ENCODE measurements at regions not wholly inside any gene's neighbourhood (a gene's known extent, or its start where the extent isn't known, plus 50 kb on each side); places are given as distances from the start of the nearest gene placed in this dataset.
"Not testable (repeated sequence)": the region's sequence is repeated elsewhere in the genome, so short reads cannot be mapped to it uniquely, and the experiment has no call there.

DNA sequence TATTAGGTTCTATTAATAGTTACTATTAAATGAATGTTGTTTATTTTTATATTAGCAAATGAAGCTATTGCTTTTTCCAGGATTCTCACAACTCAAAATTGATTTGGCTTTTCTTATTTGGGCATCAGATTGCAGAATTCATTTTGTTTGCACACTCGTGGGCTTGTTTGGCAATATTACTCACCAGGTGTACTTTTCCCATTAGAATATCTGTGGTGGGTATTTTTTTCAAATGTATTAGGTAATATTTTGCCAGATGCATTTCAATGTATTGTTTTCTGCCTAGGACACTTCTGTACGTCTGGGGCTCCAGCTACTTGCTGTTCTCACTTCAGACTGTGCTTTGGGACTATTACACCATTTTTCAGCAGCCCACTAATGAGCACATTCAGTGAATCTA lies 108.0 kb upstream of the GHR start:
- Histone ChIP-seq H3K4me1 (ENCODE audit: insufficient read depth, low read length, poor library complexity, severe bottlenecking) (no peaks in the 10 kb centered on the region), H2AFZ (ENCODE audit: low read length) (no peak overlapping the region), H4K20me1 (ENCODE audit: insufficient read depth, low read length, poor library complexity, severe bottlenecking) (no peaks in the 10 kb centered on the region), H3K4me3 (ENCODE audit: low read length, poor library complexity, severe bottlenecking) (no peak overlapping the region), H3K9ac (ENCODE audit: low read depth, low read length, poor library complexity, severe bottlenecking) (no peak overlapping the region), H3K27me3 (ENCODE audit: insufficient read depth, low read length, poor library complexity, severe bottlenecking) (no peaks in the 10 kb centered on the region), H3K9me2 (replicated peaks; ENCODE audit: low read depth, low read length) (no peaks in the 10 kb centered on the region), H3K4me2 (ENCODE audit: low read depth, low read length, poor library complexity, severe bottlenecking) (no peak overlapping the region), H3K9me3 (ENCODE audit: insufficient read depth, low read depth, low read length) (peaks cover 3% of the 10 kb centered on the region; the same call in 1 of the 2 replicates), H3K79me2 (ENCODE audit: insufficient read depth, low read length) (no peaks in the 10 kb centered on the region), H3F3A (ENCODE audit: low read depth) (no peaks in the 10 kb centered on the region), H3K36me3 (ENCODE audit: insufficient read depth, low read length) (no peaks in the 10 kb centered on the region)
- TF ChIP-seq, protein P1, sequence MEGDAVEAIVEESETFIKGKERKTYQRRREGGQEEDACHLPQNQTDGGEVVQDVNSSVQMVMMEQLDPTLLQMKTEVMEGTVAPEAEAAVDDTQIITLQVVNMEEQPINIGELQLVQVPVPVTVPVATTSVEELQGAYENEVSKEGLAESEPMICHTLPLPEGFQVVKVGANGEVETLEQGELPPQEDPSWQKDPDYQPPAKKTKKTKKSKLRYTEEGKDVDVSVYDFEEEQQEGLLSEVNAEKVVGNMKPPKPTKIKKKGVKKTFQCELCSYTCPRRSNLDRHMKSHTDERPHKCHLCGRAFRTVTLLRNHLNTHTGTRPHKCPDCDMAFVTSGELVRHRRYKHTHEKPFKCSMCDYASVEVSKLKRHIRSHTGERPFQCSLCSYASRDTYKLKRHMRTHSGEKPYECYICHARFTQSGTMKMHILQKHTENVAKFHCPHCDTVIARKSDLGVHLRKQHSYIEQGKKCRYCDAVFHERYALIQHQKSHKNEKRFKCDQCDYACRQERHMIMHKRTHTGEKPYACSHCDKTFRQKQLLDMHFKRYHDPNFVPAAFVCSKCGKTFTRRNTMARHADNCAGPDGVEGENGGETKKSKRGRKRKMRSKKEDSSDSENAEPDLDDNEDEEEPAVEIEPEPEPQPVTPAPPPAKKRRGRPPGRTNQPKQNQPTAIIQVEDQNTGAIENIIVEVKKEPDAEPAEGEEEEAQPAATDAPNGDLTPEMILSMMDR (conservative IDR thresholded peaks at IDR 0.05; ENCODE audit: low read length), result no peak

DNA sequence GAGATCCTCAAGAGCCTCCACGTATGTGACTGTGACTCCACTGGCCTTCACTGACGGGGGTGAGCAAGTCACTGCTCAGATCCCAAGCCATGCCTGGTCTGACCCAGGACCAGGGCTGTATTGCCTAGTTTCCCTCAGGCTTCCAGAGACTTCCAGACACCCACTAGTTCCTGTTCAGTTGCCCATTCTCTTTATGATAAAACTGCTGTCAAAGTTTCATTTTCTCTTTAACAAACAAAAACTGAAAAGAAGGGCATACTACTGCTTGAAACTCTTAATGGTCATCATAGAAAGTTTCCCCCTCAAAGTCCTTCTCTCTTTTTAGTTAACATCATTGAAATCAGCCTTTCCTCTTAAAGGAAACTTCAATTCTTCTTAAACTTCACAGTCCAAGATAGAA lies 105.7 kb upstream of the GHR start:
- H3K9me3 ChIP-seq (ENCODE audit: insufficient read depth, low read depth, low read length), result peaks cover 3% of the 10 kb centered on the region; the same call in 1 of the 2 replicates
- H3F3A ChIP-seq (ENCODE audit: low read depth), result no peaks in the 10 kb centered on the region
- TF ChIP-seq EZH2phosphoT487 (IDR thresholded peaks at IDR 0.05; ENCODE audit: borderline replicate concordance), result no peak
- TF ChIP-seq, protein P1 (conservative IDR thresholded peaks at IDR 0.05; ENCODE audit: low read length), result no peak
- H3K4me3 ChIP-seq (ENCODE audit: low read length, poor library complexity, severe bottlenecking), result no peak overlapping the region
- H3K36me3 ChIP-seq (ENCODE audit: insufficient read depth, low read length), result no peaks in the 10 kb centered on the region
- no peak overlapping the region for H2AFZ ChIP-seq (ENCODE audit: low read length)
- H4K20me1 ChIP-seq (ENCODE audit: insufficient read depth, low read length, poor library complexity, severe bottlenecking), result no peaks in the 10 kb centered on the region
- no peaks in the 10 kb centered on the region for H3K4me1 ChIP-seq (ENCODE audit: insufficient read depth, low read length, poor library complexity, severe bottlenecking)
- H3K79me2 ChIP-seq (ENCODE audit: insufficient read depth, low read length), result no peaks in the 10 kb centered on the region
- no peak overlapping the region for H3K9ac ChIP-seq (ENCODE audit: low read depth, low read length, poor library complexity, severe bottlenecking)
- no peak overlapping the region for H3K4me2 ChIP-seq (ENCODE audit: low read depth, low read length, poor library complexity, severe bottlenecking)
- H3K9me2 ChIP-seq (replicated peaks; ENCODE audit: low read depth, low read length), result no peaks in the 10 kb centered on the region
- H3K27me3 ChIP-seq (ENCODE audit: insufficient read depth, low read length, poor library complexity, severe bottlenecking), result no peaks in the 10 kb centered on the region

DNA sequence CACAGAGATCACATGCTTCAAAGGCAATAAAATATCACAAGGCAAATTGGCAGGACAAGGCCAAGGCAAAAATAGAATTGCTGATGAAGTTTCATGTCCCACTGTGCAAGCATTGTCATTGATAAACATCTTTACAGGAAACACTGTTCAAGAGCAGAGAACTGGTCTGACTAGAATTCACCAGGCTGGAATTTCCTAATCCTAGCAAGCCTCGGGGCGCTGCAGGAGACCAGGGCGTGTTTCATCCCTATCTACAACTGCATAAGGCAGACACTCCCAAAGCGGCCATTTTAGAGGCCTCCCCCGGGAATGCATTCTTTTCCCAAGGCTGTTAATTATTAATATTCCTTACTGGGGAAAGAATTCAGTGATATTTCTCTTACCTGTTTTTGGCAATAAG lies 103.7 kb upstream of the GHR start:
- not testable (repeated sequence) for H3K36me3 ChIP-seq (ENCODE audit: insufficient read depth, low read length); H3K9me2 ChIP-seq (replicated peaks; ENCODE audit: low read depth, low read length); H3F3A ChIP-seq (ENCODE audit: low read depth); H3K9ac ChIP-seq (ENCODE audit: low read depth, low read length, poor library complexity, severe bottlenecking); H4K20me1 ChIP-seq (ENCODE audit: insufficient read depth, low read length, poor library complexity, severe bottlenecking); H3K27me3 ChIP-seq (ENCODE audit: insufficient read depth, low read length, poor library complexity, severe bottlenecking); H3K79me2 ChIP-seq (ENCODE audit: insufficient read depth, low read length); H2AFZ ChIP-seq (ENCODE audit: low read length); H3K4me2 ChIP-seq (ENCODE audit: low read depth, low read length, poor library complexity, severe bottlenecking); H3K9me3 ChIP-seq (ENCODE audit: insufficient read depth, low read depth, low read length); H3K4me1 ChIP-seq (ENCODE audit: insufficient read depth, low read length, poor library complexity, severe bottlenecking); H3K4me3 ChIP-seq (ENCODE audit: low read length, poor library complexity, severe bottlenecking)

DNA sequence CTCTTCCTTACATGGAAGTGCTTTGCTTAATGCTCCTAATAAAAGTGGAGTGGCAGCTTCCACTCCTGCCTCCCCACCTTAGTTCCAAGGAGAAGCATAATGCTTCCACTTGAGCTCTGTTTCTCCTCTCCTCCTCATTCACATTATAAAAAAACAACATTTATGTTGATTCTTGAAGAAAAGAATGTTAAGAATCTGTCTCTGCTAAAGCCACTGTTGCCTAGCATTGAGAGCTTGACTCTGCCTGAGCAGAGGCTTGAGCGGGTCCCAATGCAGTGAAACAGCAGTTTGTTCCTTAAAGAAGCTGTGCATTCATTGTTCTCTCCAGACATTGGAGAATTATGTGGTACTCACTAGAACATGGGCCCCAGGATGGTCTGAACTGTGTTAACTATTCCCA lies 101.5 kb upstream of the GHR start:
- H3K4me2 ChIP-seq (ENCODE audit: low read depth, low read length, poor library complexity, severe bottlenecking), result no peak overlapping the region
- H3K4me3 ChIP-seq (ENCODE audit: low read length, poor library complexity, severe bottlenecking), result no peak overlapping the region
- H3K79me2 ChIP-seq (ENCODE audit: insufficient read depth, low read length), result no peaks in the 10 kb centered on the region
- H3K27me3 ChIP-seq (ENCODE audit: insufficient read depth, low read length, poor library complexity, severe bottlenecking), result no peaks in the 10 kb centered on the region
- no peaks in the 10 kb centered on the region for H3K9me2 ChIP-seq (replicated peaks; ENCODE audit: low read depth, low read length)
- no peak for TF ChIP-seq EZH2phosphoT487 (IDR thresholded peaks at IDR 0.05; ENCODE audit: borderline replicate concordance)
- TF ChIP-seq, protein P1 (conservative IDR thresholded peaks at IDR 0.05; ENCODE audit: low read length), result no peak
- H3K9ac ChIP-seq (ENCODE audit: low read depth, low read length, poor library complexity, severe bottlenecking), result no peak overlapping the region
- no peaks in the 10 kb centered on the region for H4K20me1 ChIP-seq (ENCODE audit: insufficient read depth, low read length, poor library complexity, severe bottlenecking)
- no peak overlapping the region for H2AFZ ChIP-seq (ENCODE audit: low read length)
- H3K4me1 ChIP-seq (ENCODE audit: insufficient read depth, low read length, poor library complexity, severe bottlenecking), result no peaks in the 10 kb centered on the region
- H3K9me3 ChIP-seq (ENCODE audit: insufficient read depth, low read depth, low read length), result peaks cover 3% of the 10 kb centered on the region; the same call in 1 of the 2 replicates
- no peaks in the 10 kb centered on the region for H3F3A ChIP-seq (ENCODE audit: low read depth)
- no peaks in the 10 kb centered on the region for H3K36me3 ChIP-seq (ENCODE audit: insufficient read depth, low read length)
